Suppressor macrophage treated with lipopolysaccharide for 4 hours (primary cell): ENCODE measurements at regions not wholly inside any gene's neighbourhood (a gene's known extent, or its start where the extent isn't known, plus 50 kb on each side); places are given as distances from the start of the nearest gene placed in this dataset.
"Not testable (repeated sequence)": the region's sequence is repeated elsewhere in the genome, so short reads cannot be mapped to it uniquely, and the experiment has no call there.

ENCODE experiments used
- DNase-seq: peaks from one replicate; pipeline ENCODE4 v3.0.0-alpha.2; 2020

- no peak for DNase-seq
These were observed 595.0 kb downstream of the PYDC2 start for GRCh38 chr3:192055946-192056345.

GRCh38 chr3:192057261-192057660 is 596.3 kb downstream of the PYDC2 start:
- no peak for DNase-seq

GRCh38 chr3:192060160-192060781 is 599.3 kb downstream of the PYDC2 start:
- DNase-seq, result no peak

GRCh38 chr3:192061426-192061825 is 600.5 kb downstream of the PYDC2 start:
- no peak for DNase-seq

GRCh38 chr3:192062186-192062585 is 601.2 kb downstream of the PYDC2 start:
- no peak for DNase-seq

- peak; percentile 3 for DNase-seq
These were observed 602.6 kb downstream of the PYDC2 start for GRCh38 chr3:192063570-192063969.

- DNase-seq, result no peak
These were observed 604.0 kb downstream of the PYDC2 start for GRCh38 chr3:192064959-192065358.

GRCh38 chr3:192066253-192066652 is 605.3 kb downstream of the PYDC2 start:
- not testable (repeated sequence) for DNase-seq

GRCh38 chr3:192068464-192069254 is 607.7 kb downstream of the PYDC2 start:
- no peak for DNase-seq

GRCh38 chr3:192077795-192078497 is 617.0 kb downstream of the PYDC2 start:
- no peak for DNase-seq

- DNase-seq, result no peak
These were observed 618.1 kb downstream of the PYDC2 start for GRCh38 chr3:192079098-192079497.

GRCh38 chr3:192080336-192080735 is 619.4 kb downstream of the PYDC2 start:
- no peak for DNase-seq

- DNase-seq, result no peak
These were observed 622.0 kb downstream of the PYDC2 start for GRCh38 chr3:192082730-192083660.
